Type B pancreatic cell (in vitro differentiated cells): ENCODE measurements at regions not wholly inside any gene's neighbourhood (a gene's known extent, or its start where the extent isn't known, plus 50 kb on each side); places are given as distances from the start of the nearest gene placed in this dataset.

Experiments
- DNase-seq: peaks from one replicate; pipeline ENCODE4 v3.0.0; 2021; ENCODE audit warnings: mixed read lengths; ENCODE audit not compliant: unreplicated experiment; ENCODE audit errors: extremely low spot score
- H3K27ac Mint-ChIP-seq: 2 replicates; pipeline ENCODE4 v1.8.0; 2021; ENCODE audit warnings: mild to moderate bottlenecking, mixed read lengths
- H3K27me3 Mint-ChIP-seq: 2 replicates; pipeline ENCODE4 v1.8.0; 2021; ENCODE audit warnings: mixed read lengths
- H3K36me3 Mint-ChIP-seq: 2 replicates; pipeline ENCODE4 v1.8.0; 2021; ENCODE audit warnings: mixed read lengths
- H3K4me1 Mint-ChIP-seq: one replicate; pipeline ENCODE4 v1.8.0; 2021; ENCODE audit warnings: mixed read lengths; ENCODE audit not compliant: unreplicated experiment
- H3K4me3 Mint-ChIP-seq: 2 replicates; pipeline ENCODE4 v1.8.0; 2021; ENCODE audit warnings: mild to moderate bottlenecking, mixed read lengths
- H3K9me3 Mint-ChIP-seq: 2 replicates; pipeline ENCODE4 v1.8.0; 2021; ENCODE audit warnings: mixed read lengths
- TF ChIP-seq, protein P1 (sequence below): fragments of 200-600 bp; sonication (generic); conservative IDR thresholded peaks from 2 replicates; pipeline ENCODE4 v1.5.0; 2021; ENCODE audit warnings: antibody characterized with exemption, mild to moderate bottlenecking

DNA sequence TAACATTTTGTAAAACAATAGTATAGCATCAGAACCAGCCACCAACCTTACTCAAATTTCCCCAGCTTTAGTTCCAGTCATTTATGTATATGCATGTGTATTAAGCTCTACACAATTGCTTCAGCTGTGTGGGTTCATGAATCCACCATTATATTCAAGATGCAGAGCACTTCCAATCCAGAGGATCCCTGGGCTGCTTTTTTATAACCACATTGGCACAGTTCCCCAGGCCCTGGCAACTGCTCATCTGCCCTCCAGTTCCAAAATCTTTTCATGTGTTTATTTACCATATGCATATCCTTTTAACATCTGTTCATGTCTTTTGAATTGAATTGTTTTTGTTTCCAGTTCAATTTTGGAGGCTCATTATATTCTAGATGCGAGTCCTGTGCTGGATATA, 482.9 kb upstream of the HS6ST1 start:
- H3K27me3 Mint-ChIP-seq = peaks cover 3% of the 10 kb centered on the region
- H3K36me3 Mint-ChIP-seq = no peaks in the 10 kb centered on the region
- H3K4me3 Mint-ChIP-seq = no peak overlapping the region
- H3K4me1 Mint-ChIP-seq = no peaks in the 10 kb centered on the region
- TF ChIP-seq, protein P1, sequence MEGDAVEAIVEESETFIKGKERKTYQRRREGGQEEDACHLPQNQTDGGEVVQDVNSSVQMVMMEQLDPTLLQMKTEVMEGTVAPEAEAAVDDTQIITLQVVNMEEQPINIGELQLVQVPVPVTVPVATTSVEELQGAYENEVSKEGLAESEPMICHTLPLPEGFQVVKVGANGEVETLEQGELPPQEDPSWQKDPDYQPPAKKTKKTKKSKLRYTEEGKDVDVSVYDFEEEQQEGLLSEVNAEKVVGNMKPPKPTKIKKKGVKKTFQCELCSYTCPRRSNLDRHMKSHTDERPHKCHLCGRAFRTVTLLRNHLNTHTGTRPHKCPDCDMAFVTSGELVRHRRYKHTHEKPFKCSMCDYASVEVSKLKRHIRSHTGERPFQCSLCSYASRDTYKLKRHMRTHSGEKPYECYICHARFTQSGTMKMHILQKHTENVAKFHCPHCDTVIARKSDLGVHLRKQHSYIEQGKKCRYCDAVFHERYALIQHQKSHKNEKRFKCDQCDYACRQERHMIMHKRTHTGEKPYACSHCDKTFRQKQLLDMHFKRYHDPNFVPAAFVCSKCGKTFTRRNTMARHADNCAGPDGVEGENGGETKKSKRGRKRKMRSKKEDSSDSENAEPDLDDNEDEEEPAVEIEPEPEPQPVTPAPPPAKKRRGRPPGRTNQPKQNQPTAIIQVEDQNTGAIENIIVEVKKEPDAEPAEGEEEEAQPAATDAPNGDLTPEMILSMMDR = no peak
- H3K9me3 Mint-ChIP-seq = no peaks in the 10 kb centered on the region
- no peak for DNase-seq
- H3K27ac Mint-ChIP-seq = no peak overlapping the region

DNA sequence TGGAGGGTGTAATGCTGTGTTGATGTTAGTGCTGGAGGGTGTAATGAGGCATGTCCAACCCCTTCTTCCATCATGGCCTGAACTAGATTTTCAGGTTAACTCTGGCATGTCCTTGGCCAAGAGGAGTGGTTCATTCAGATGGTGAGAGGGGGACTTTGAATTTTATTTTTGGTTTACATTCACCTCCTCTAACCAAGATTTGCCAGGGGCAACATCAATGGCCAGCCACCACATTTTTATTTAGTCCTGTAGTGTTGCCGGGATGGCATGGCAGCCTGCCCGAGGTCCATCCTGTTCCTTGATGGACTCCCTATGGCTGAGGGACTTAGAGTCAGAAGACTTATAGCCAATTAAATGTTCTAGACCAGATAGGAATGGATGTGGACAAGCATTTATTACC, 484.6 kb upstream of the HS6ST1 start:
- Mint-ChIP-seq H3K27ac (no peak overlapping the region), H3K4me1 (no peaks in the 10 kb centered on the region), H3K27me3 (no peaks in the 10 kb centered on the region), H3K4me3 (no peak overlapping the region), H3K9me3 (peaks cover 5% of the 10 kb centered on the region), H3K36me3 (no peaks in the 10 kb centered on the region)
- DNase-seq = no peak
- TF ChIP-seq, protein P1 = no peak

DNA sequence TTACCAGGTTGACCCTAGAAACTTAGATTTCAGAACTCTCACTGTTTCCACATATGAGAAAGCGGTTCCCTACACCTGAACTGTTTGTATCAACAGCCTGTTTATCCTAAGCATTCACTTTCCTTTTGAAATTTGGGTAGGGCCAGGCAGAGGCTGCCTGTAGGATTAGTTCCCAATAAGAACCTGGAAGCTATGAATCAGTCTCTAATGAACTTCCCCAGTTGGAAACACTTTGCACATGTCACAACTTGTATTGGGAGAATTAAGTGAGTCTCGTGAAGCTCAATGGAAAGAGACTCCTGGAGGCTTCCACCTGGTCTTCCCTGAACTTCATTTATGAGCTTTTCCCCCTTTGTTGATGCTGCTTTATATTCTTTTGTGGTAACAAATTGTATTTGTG, 486.6 kb upstream of the HS6ST1 start:
- Mint-ChIP-seq H3K4me1 (no peaks in the 10 kb centered on the region), H3K27me3 (no peaks in the 10 kb centered on the region), H3K36me3 (no peaks in the 10 kb centered on the region), H3K4me3 (no peak overlapping the region), H3K9me3 (peaks cover 8% of the 10 kb centered on the region), H3K27ac (no peak overlapping the region)
- TF ChIP-seq, protein P1 = no peak
- DNase-seq = no peak

DNA sequence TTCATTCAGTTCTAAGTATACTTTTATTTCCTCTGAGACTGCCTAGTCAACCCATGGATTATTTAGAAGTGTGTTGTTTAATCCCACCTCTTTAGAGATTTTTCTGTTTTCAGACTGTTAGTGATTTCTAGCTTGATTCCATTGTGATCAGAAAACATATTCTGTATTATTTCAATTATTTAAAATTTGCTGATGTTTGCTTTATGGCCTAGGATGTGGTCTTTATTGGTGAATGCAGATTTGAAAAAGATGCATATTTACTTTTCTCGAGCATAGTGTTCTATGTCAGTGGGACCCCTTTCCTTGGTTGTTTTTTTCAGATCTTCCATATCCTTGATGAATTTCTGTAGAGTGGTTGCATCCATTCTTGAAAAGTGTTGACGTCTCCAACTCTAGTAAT, 487.2 kb upstream of the HS6ST1 start:
- no peak for DNase-seq
- H3K36me3 Mint-ChIP-seq = no peaks in the 10 kb centered on the region
- no peaks in the 10 kb centered on the region for H3K27me3 Mint-ChIP-seq
- H3K4me3 Mint-ChIP-seq = no peak overlapping the region
- H3K9me3 Mint-ChIP-seq = peaks cover 14% of the 10 kb centered on the region
- H3K27ac Mint-ChIP-seq = no peak overlapping the region
- TF ChIP-seq, protein P1 = no peak
- H3K4me1 Mint-ChIP-seq = no peaks in the 10 kb centered on the region

DNA sequence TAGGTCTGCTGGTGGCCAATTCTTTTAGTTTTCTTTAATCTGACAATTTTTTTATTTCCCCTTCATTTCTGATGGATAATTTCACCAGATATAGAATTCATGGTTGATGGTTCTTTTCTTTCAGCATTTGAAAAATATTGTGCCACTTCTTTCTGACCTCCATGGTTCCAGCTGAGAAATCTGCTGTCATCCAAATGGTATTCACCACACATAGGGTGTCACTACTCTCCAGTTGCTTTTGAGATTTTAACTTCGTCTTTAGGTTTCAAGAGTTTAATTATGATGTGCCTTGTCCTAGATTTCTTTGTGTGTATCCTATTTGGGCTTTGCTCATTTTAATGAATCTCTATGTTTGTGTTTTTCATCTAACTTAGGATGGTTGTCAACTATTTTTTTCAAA, 488.6 kb upstream of the HS6ST1 start:
- H3K4me3 Mint-ChIP-seq = no peak overlapping the region
- H3K9me3 Mint-ChIP-seq = peaks cover 14% of the 10 kb centered on the region
- H3K4me1 Mint-ChIP-seq = no peaks in the 10 kb centered on the region
- no peak overlapping the region for H3K27ac Mint-ChIP-seq
- DNase-seq = no peak
- no peaks in the 10 kb centered on the region for H3K36me3 Mint-ChIP-seq
- no peaks in the 10 kb centered on the region for H3K27me3 Mint-ChIP-seq
- TF ChIP-seq, protein P1 = no peak
